GM12878 (cell line): ENCODE measurements at regions not wholly inside any gene's neighbourhood (a gene's known extent, or its start where the extent isn't known, plus 50 kb on each side); places are given as distances from the start of the nearest gene placed in this dataset.

ENCODE experiments used
- ASH2L ChIP-seq: fragments of 300-600, 200-600 bp; sonication (generic); IDR thresholded peaks from 2 replicates; pipeline ENCODE4 v1.6.1; 2017; ENCODE audit warnings: low read depth, mild to moderate bottlenecking, borderline replicate concordance
- ATF2 ChIP-seq: IDR thresholded peaks from 2 replicates; pipeline ENCODE4 v1.6.1; 2012; ENCODE audit warnings: low read length, inconsistent platforms
- ATF7 ChIP-seq: fragments of 450-650 bp; IDR thresholded peaks from 2 replicates; pipeline ENCODE4 v1.6.1; 2016; ENCODE audit warnings: low read depth, mild to moderate bottlenecking
- BCL11A ChIP-seq: IDR thresholded peaks from 2 replicates; pipeline ENCODE4 v1.6.1; 2011; ENCODE audit warnings: low read depth, low read length
- CBX3 ChIP-seq: fragments of 200-600 bp; sonication (generic); IDR thresholded peaks from 2 replicates; pipeline ENCODE4 v1.6.1; 2016; ENCODE audit warnings: low read depth, borderline replicate concordance
- CEBPB ChIP-seq, 2 experiments: fragments of 150-350 bp in 1 of 2; IDR thresholded peaks; 2 replicates each; pipeline ENCODE4 v1.6.1; 2012 to 2014; ENCODE audit warnings: low read depth in 2 of 2, low read length in 2 of 2, borderline replicate concordance in 1 of 2, inconsistent platforms in 1 of 2
- CREM ChIP-seq: IDR thresholded peaks from 2 replicates; pipeline ENCODE4 v1.6.1; 2014; ENCODE audit warnings: antibody characterized with exemption, low read depth
- DPF2 ChIP-seq: fragments of 450-650 bp; IDR thresholded peaks from 2 replicates; pipeline ENCODE4 v1.6.1; 2017; ENCODE audit warnings: mild to moderate bottlenecking
- EGR1 ChIP-seq, 2 experiments: IDR thresholded peaks; 1 replicate in 1 of 2; 2 replicates in 1 of 2; pipeline ENCODE4 v1.6.1; 2011 to 2012; ENCODE audit warnings: low read depth in 2 of 2, low read length in 2 of 2, borderline replicate concordance in 1 of 2, mild to moderate bottlenecking in 1 of 2, moderate library complexity in 1 of 2
- EP300 ChIP-seq, 2 experiments: fragments of 150-350 bp in 1 of 2; IDR thresholded peaks; 2 replicates each; pipeline ENCODE4 v1.6.1; 2011 to 2012; ENCODE audit warnings: low read depth in 2 of 2, low read length in 2 of 2, borderline replicate concordance in 1 of 2, improper control_type of control experiment in 1 of 2, inconsistent platforms in 1 of 2; ENCODE audit not compliant: control insufficient read depth in 1 of 2
- HDGF ChIP-seq: fragments of 450-650 bp; IDR thresholded peaks from 2 replicates; pipeline ENCODE4 v1.6.1; 2016; ENCODE audit warnings: antibody characterized with exemption
- LARP7 ChIP-seq: fragments of 450-650 bp; IDR thresholded peaks from 2 replicates; pipeline ENCODE4 v1.6.1; 2017; ENCODE audit warnings: mild to moderate bottlenecking
- MYC ChIP-seq: IDR thresholded peaks from 2 replicates; pipeline ENCODE4 v1.6.1; 2011; ENCODE audit warnings: mild to moderate bottlenecking, low read length, moderate library complexity, inconsistent platforms; ENCODE audit not compliant: insufficient read depth, insufficient replicate concordance, insufficient read length, severe bottlenecking
- NFYB ChIP-seq: IDR thresholded peaks from 2 replicates; pipeline ENCODE4 v1.6.1; 2011; ENCODE audit warnings: low read depth, mild to moderate bottlenecking, low read length, improper control_type of control experiment, moderate library complexity; ENCODE audit not compliant: insufficient read depth
- PKNOX1 ChIP-seq: fragments of 450-650 bp; IDR thresholded peaks from 2 replicates; pipeline ENCODE4 v1.6.1; 2016; ENCODE audit warnings: mild to moderate bottlenecking
- PML ChIP-seq: IDR thresholded peaks from 2 replicates; pipeline ENCODE4 v1.6.1; 2012; ENCODE audit warnings: low read length, inconsistent platforms
- PRDM15 ChIP-seq: fragments of 450-650 bp; formaldehyde crosslinking; IDR thresholded peaks from 2 replicates; pipeline ENCODE4 v1.4.0; 2020; ENCODE audit warnings: mild to moderate bottlenecking, moderate library complexity
- TAF1 ChIP-seq: IDR thresholded peaks from 2 replicates; pipeline ENCODE4 v1.6.1; 2011; ENCODE audit warnings: mild to moderate bottlenecking, low read depth, low read length, borderline replicate concordance
- TCF7 ChIP-seq: IDR thresholded peaks from 2 replicates; pipeline ENCODE4 v1.6.1; 2014; ENCODE audit warnings: antibody characterized with exemption, borderline replicate concordance
- USF1 ChIP-seq: IDR thresholded peaks from 2 replicates; pipeline ENCODE4 v1.6.1; 2011; ENCODE audit warnings: borderline replicate concordance, low read depth, mild to moderate bottlenecking, moderate library complexity, mixed read lengths, low read length; ENCODE audit not compliant: insufficient read depth; ENCODE audit errors: extremely low read length

DNA sequence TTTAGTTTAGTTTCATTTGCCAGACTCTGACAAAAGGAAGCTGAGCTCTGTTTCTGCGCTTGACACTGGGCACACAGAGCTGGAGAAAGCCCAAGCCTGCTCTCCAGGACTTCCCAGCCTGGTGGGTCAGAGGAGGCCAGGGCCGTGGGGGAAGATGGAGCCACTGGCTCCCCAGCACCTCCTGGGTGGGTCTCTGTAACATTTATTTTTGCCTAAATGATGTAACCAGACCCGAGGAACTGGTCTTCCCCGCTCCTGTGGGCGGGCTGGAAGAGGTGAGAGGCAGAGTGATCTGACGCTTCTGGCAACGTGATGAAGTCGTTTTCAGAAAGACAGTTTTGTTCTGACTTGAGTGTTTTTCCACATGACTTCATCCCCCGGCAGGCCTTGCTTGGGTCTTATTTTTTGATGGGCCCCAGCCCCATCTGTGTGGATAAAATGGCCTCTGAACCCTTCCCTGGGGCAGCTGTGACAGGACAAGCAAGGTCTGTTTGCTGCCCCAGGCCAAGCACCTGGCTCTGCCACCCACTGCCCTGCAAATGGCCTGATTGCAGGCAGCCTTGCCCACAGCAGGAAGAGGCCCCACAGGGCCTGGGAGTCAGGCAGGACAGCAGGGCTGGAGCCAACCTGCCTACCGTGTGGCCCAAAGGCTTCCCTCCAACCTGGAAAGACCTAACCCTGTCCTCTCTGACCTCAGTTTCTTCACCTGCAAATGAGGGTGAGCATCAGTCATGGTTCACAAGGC, 304.9 kb upstream of the ZMIZ1 start (continued):
- TF ChIP-seq PKNOX1 (peak; percentile 20; the same call in 1 of the 2 replicates), USF1 (no peak), LARP7 (no peak), ATF2 (peak; percentile 69), CEBPB (IDR thresholded peaks at IDR 0.05; ENCODE audit: borderline replicate concordance in 1 of 2, low read depth in 2 of 2, low read length in 2 of 2) (no peak), ATF7 (peak; percentile 80), NFYB (no peak), PRDM15 (no peak), TAF1 (no peak), EP300 (IDR thresholded peaks at IDR 0.05; ENCODE audit: borderline replicate concordance in 1 of 2, control insufficient read depth in 1 of 2, low read depth in 2 of 2, low read length in 2 of 2) (0 out of 4 replicates have a peak, but pooled peaks of 1 of the 2 experiments have one; percentile 9), MYC (no peak), CREM (0 out of 2 replicates have a peak, but pooled peaks have one; percentile 34), CBX3 (no peak), HDGF (no peak), BCL11A (no peak), DPF2 (0 out of 2 replicates have a peak, but pooled peaks have one; percentile 39), ASH2L (no peak), PML (no peak), TCF7 (no peak), EGR1 (IDR thresholded peaks at IDR 0.05; ENCODE audit: borderline replicate concordance in 1 of 2, low read depth in 2 of 2, low read length in 2 of 2) (0 out of 3 replicates have a peak, but pooled peaks of 1 of the 2 experiments have one; percentile 15)
